ENCODE measurements at regions not wholly inside any gene's neighbourhood (a gene's known extent, or its start where the extent isn't known, plus 50 kb on each side); places are given as distances from the start of the nearest gene placed in this dataset.

GRCh38 chr3:78153973-78154372, 1114.1 kb downstream of the ROBO2 start:
- H3K27ac ChIP-seq (ENCODE audit: insufficient read depth in 1 of 2, low read depth in 1 of 2, low read length in 2 of 2, poor library complexity in 1 of 2, severe bottlenecking in 2 of 2), result no peak overlapping the region
- no peaks in the 10 kb centered on the region for H3K36me3 ChIP-seq (ENCODE audit: control insufficient read depth in 4 of 4, insufficient read depth in 4 of 4, low read length in 3 of 4)
- H3K27me3 ChIP-seq (replicated peaks in 2 of 5; ENCODE audit: control insufficient read depth in 4 of 5, insufficient read depth in 5 of 5, low read length in 4 of 5), result no peaks in the 10 kb centered on the region
- no peak for DNase-seq
- WGBS (ENCODE audit: insufficient coverage), result 95% methylated on average over 3 of the region's 4 CpGs
- ChIA-PET CTCF (no interaction called here), POLR2A (no interaction called here)
- no peak overlapping the region for H3K4me3 ChIP-seq (ENCODE audit: control insufficient read depth in 1 of 7, extremely low read depth in 1 of 7, insufficient read depth in 4 of 7, low read depth in 2 of 7, low read length in 6 of 7)
- H3K4me1 ChIP-seq (ENCODE audit: control extremely low read depth in 1 of 4, control insufficient read depth in 4 of 4, insufficient read depth in 4 of 4, low read length in 3 of 4), result no peaks in the 10 kb centered on the region
- H3K9me3 ChIP-seq (ENCODE audit: control extremely low read depth in 1 of 5, control insufficient read depth in 4 of 5, insufficient read depth in 2 of 5, low read depth in 1 of 5, low read length in 4 of 5), result no peaks in the 10 kb centered on the region

- no peaks in the 10 kb centered on the region for H3K27me3 ChIP-seq (replicated peaks in 2 of 5; ENCODE audit: control insufficient read depth in 4 of 5, insufficient read depth in 5 of 5, low read length in 4 of 5)
- H3K4me1 ChIP-seq (ENCODE audit: control extremely low read depth in 1 of 4, control insufficient read depth in 4 of 4, insufficient read depth in 4 of 4, low read length in 3 of 4), result no peaks in the 10 kb centered on the region
- ChIA-PET CTCF (no interaction called here), POLR2A (no interaction called here)
- H3K36me3 ChIP-seq (ENCODE audit: control insufficient read depth in 4 of 4, insufficient read depth in 4 of 4, low read length in 3 of 4), result no peaks in the 10 kb centered on the region
- H3K9me3 ChIP-seq (ENCODE audit: control extremely low read depth in 1 of 5, control insufficient read depth in 4 of 5, insufficient read depth in 2 of 5, low read depth in 1 of 5, low read length in 4 of 5), result no peaks in the 10 kb centered on the region
- no peak overlapping the region for H3K4me3 ChIP-seq (ENCODE audit: control insufficient read depth in 1 of 7, extremely low read depth in 1 of 7, insufficient read depth in 4 of 7, low read depth in 2 of 7, low read length in 6 of 7)
- 100% methylated on average over 2 of the region's 3 CpGs for WGBS (ENCODE audit: insufficient coverage)
- no peak overlapping the region for H3K27ac ChIP-seq (ENCODE audit: insufficient read depth in 1 of 2, low read depth in 1 of 2, low read length in 2 of 2, poor library complexity in 1 of 2, severe bottlenecking in 2 of 2)
- no peak for DNase-seq
These were observed 1114.8 kb downstream of the ROBO2 start for GRCh38 chr3:78154521-78155186.

- no peak overlapping the region for H3K4me3 ChIP-seq (ENCODE audit: control insufficient read depth in 1 of 7, extremely low read depth in 1 of 7, insufficient read depth in 4 of 7, low read depth in 2 of 7, low read length in 6 of 7)
- no peak for DNase-seq
- no peaks in the 10 kb centered on the region for H3K4me1 ChIP-seq (ENCODE audit: control extremely low read depth in 1 of 4, control insufficient read depth in 4 of 4, insufficient read depth in 4 of 4, low read length in 3 of 4)
- ChIA-PET POLR2A (no interaction called here), CTCF (no interaction called here)
- H3K36me3 ChIP-seq (ENCODE audit: control insufficient read depth in 4 of 4, insufficient read depth in 4 of 4, low read length in 3 of 4), result no peaks in the 10 kb centered on the region
- no peak overlapping the region for H3K27ac ChIP-seq (ENCODE audit: insufficient read depth in 1 of 2, low read depth in 1 of 2, low read length in 2 of 2, poor library complexity in 1 of 2, severe bottlenecking in 2 of 2)
- WGBS (ENCODE audit: insufficient coverage), result 100% methylated on average over 1 of the region's 4 CpGs
- no peaks in the 10 kb centered on the region for H3K9me3 ChIP-seq (ENCODE audit: control extremely low read depth in 1 of 5, control insufficient read depth in 4 of 5, insufficient read depth in 2 of 5, low read depth in 1 of 5, low read length in 4 of 5)
- peaks cover 0 to 3% (median 0%) of the 10 kb centered on the region in 5 experiments for H3K27me3 ChIP-seq (replicated peaks in 2 of 5; ENCODE audit: control insufficient read depth in 4 of 5, insufficient read depth in 5 of 5, low read length in 4 of 5)
These were observed 1121.8 kb downstream of the ROBO2 start for GRCh38 chr3:78161736-78162135.

GRCh38 chr3:78163379-78163778, 1123.5 kb downstream of the ROBO2 start:
- DNase-seq, result no peak
- POLR2A ChIA-PET, result no interaction called here
- Histone ChIP-seq H3K36me3 (ENCODE audit: control insufficient read depth in 4 of 4, insufficient read depth in 4 of 4, low read length in 3 of 4) (no peaks in the 10 kb centered on the region), H3K27me3 (replicated peaks in 2 of 5; ENCODE audit: control insufficient read depth in 4 of 5, insufficient read depth in 5 of 5, low read length in 4 of 5) (peaks cover 0 to 3% (median 0%) of the 10 kb centered on the region in 5 experiments), H3K27ac (ENCODE audit: insufficient read depth in 1 of 2, low read depth in 1 of 2, low read length in 2 of 2, poor library complexity in 1 of 2, severe bottlenecking in 2 of 2) (no peak overlapping the region), H3K9me3 (ENCODE audit: control extremely low read depth in 1 of 5, control insufficient read depth in 4 of 5, insufficient read depth in 2 of 5, low read depth in 1 of 5, low read length in 4 of 5) (no peaks in the 10 kb centered on the region), H3K4me3 (ENCODE audit: control insufficient read depth in 1 of 7, extremely low read depth in 1 of 7, insufficient read depth in 4 of 7, low read depth in 2 of 7, low read length in 6 of 7) (no peak overlapping the region), H3K4me1 (ENCODE audit: control extremely low read depth in 1 of 4, control insufficient read depth in 4 of 4, insufficient read depth in 4 of 4, low read length in 3 of 4) (no peaks in the 10 kb centered on the region)
- CTCF ChIA-PET, result interaction anchor here (1.1 kb wide), 1 partner anchor 24 kb away, joined by 3 read pairs; no protein-coding TSS in a partner anchor

- no peak for DNase-seq
- H3K27me3 ChIP-seq (replicated peaks in 2 of 5; ENCODE audit: control insufficient read depth in 4 of 5, insufficient read depth in 5 of 5, low read length in 4 of 5), result peaks cover 0 to 3% (median 0%) of the 10 kb centered on the region in 5 experiments
- H3K27ac ChIP-seq (ENCODE audit: insufficient read depth in 1 of 2, low read depth in 1 of 2, low read length in 2 of 2, poor library complexity in 1 of 2, severe bottlenecking in 2 of 2), result no peak overlapping the region
- H3K9me3 ChIP-seq (ENCODE audit: control extremely low read depth in 1 of 5, control insufficient read depth in 4 of 5, insufficient read depth in 2 of 5, low read depth in 1 of 5, low read length in 4 of 5), result no peaks in the 10 kb centered on the region
- H3K4me3 ChIP-seq (ENCODE audit: control insufficient read depth in 1 of 7, extremely low read depth in 1 of 7, insufficient read depth in 4 of 7, low read depth in 2 of 7, low read length in 6 of 7), result no peak overlapping the region
- no peaks in the 10 kb centered on the region for H3K36me3 ChIP-seq (ENCODE audit: control insufficient read depth in 4 of 4, insufficient read depth in 4 of 4, low read length in 3 of 4)
- H3K4me1 ChIP-seq (ENCODE audit: control extremely low read depth in 1 of 4, control insufficient read depth in 4 of 4, insufficient read depth in 4 of 4, low read length in 3 of 4), result no peaks in the 10 kb centered on the region
- CTCF ChIA-PET, result no interaction called here
- POLR2A ChIA-PET, result no interaction called here
These were observed 1126.0 kb downstream of the ROBO2 start for GRCh38 chr3:78165876-78166275.

- DNase-seq, result no peak
- Histone ChIP-seq H3K9me3 (ENCODE audit: control extremely low read depth in 1 of 5, control insufficient read depth in 4 of 5, insufficient read depth in 2 of 5, low read depth in 1 of 5, low read length in 4 of 5) (no peaks in the 10 kb centered on the region), H3K27me3 (replicated peaks in 2 of 5; ENCODE audit: control insufficient read depth in 4 of 5, insufficient read depth in 5 of 5, low read length in 4 of 5) (no peaks in the 10 kb centered on the region), H3K4me1 (ENCODE audit: control extremely low read depth in 1 of 4, control insufficient read depth in 4 of 4, insufficient read depth in 4 of 4, low read length in 3 of 4) (no peaks in the 10 kb centered on the region), H3K27ac (ENCODE audit: insufficient read depth in 1 of 2, low read depth in 1 of 2, low read length in 2 of 2, poor library complexity in 1 of 2, severe bottlenecking in 2 of 2) (no peak overlapping the region), H3K4me3 (ENCODE audit: control insufficient read depth in 1 of 7, extremely low read depth in 1 of 7, insufficient read depth in 4 of 7, low read depth in 2 of 7, low read length in 6 of 7) (no peak overlapping the region), H3K36me3 (ENCODE audit: control insufficient read depth in 4 of 4, insufficient read depth in 4 of 4, low read length in 3 of 4) (no peaks in the 10 kb centered on the region)
- CTCF ChIA-PET, result no interaction called here
- POLR2A ChIA-PET, result no interaction called here
- WGBS (ENCODE audit: insufficient coverage), result 100% methylated on average over 1 of the region's 1 CpG
These were observed 1134.9 kb downstream of the ROBO2 start for GRCh38 chr3:78174821-78175220.

- no peaks in the 10 kb centered on the region for H3K9me3 ChIP-seq (ENCODE audit: control extremely low read depth in 1 of 5, control insufficient read depth in 4 of 5, insufficient read depth in 2 of 5, low read depth in 1 of 5, low read length in 4 of 5)
- H3K27ac ChIP-seq (ENCODE audit: insufficient read depth in 1 of 2, low read depth in 1 of 2, low read length in 2 of 2, poor library complexity in 1 of 2, severe bottlenecking in 2 of 2), result no peak overlapping the region
- 92% methylated on average over 4 of the region's 4 CpGs for WGBS (ENCODE audit: insufficient coverage)
- H3K4me3 ChIP-seq (ENCODE audit: control insufficient read depth in 1 of 7, extremely low read depth in 1 of 7, insufficient read depth in 4 of 7, low read depth in 2 of 7, low read length in 6 of 7), result no peak overlapping the region
- no peaks in the 10 kb centered on the region for H3K4me1 ChIP-seq (ENCODE audit: control extremely low read depth in 1 of 4, control insufficient read depth in 4 of 4, insufficient read depth in 4 of 4, low read length in 3 of 4)
- H3K27me3 ChIP-seq (replicated peaks in 2 of 5; ENCODE audit: control insufficient read depth in 4 of 5, insufficient read depth in 5 of 5, low read length in 4 of 5), result no peaks in the 10 kb centered on the region
- CTCF ChIA-PET, result no interaction called here
- H3K36me3 ChIP-seq (ENCODE audit: control insufficient read depth in 4 of 4, insufficient read depth in 4 of 4, low read length in 3 of 4), result no peaks in the 10 kb centered on the region
- DNase-seq, result no peak
- POLR2A ChIA-PET, result no interaction called here
These were observed 1137.0 kb downstream of the ROBO2 start for GRCh38 chr3:78176869-78177268.

Measured in common myeloid progenitor, CD34-positive (primary cell).